GM10266 (cell line): ENCODE measurements at regions not wholly inside any gene's neighbourhood (a gene's known extent, or its start where the extent isn't known, plus 50 kb on each side); places are given as distances from the start of the nearest gene placed in this dataset.

ENCODE experiments used
- DNase-seq: peaks from one replicate; pipeline ENCODE4 v3.0.0; 2012; ENCODE audit errors: extremely low spot score
- TF ChIP-seq, protein P1 (sequence below): IDR thresholded peaks from 2 replicates; pipeline ENCODE4 v1.5.1; 2012; ENCODE audit warnings: mild to moderate bottlenecking, low read depth; ENCODE audit not compliant: control insufficient read depth, insufficient read depth; ENCODE audit errors: missing control alignments

DNA sequence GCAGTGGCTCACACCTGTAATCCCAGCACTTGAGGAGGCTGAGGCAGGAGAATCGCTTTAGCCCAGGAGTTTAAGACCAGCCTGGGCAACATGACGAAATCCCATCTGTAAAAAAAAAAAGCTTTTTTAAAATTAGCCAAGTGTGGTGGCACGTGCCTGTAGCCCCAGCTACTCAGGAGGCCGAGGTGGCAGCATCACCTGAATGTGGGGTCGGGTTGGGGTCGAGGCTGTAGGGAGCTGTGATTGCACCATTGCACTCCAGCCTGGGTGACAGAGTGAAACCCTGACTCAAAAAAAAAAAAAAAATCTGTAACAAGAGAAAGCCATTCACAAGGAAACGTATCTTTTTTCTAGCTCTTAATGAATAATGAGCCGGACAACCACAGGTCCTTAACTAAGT, 74.7 kb upstream of the DLG1 start:
- TF ChIP-seq, protein P1, sequence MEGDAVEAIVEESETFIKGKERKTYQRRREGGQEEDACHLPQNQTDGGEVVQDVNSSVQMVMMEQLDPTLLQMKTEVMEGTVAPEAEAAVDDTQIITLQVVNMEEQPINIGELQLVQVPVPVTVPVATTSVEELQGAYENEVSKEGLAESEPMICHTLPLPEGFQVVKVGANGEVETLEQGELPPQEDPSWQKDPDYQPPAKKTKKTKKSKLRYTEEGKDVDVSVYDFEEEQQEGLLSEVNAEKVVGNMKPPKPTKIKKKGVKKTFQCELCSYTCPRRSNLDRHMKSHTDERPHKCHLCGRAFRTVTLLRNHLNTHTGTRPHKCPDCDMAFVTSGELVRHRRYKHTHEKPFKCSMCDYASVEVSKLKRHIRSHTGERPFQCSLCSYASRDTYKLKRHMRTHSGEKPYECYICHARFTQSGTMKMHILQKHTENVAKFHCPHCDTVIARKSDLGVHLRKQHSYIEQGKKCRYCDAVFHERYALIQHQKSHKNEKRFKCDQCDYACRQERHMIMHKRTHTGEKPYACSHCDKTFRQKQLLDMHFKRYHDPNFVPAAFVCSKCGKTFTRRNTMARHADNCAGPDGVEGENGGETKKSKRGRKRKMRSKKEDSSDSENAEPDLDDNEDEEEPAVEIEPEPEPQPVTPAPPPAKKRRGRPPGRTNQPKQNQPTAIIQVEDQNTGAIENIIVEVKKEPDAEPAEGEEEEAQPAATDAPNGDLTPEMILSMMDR = no peak
- DNase-seq = no peak

DNA sequence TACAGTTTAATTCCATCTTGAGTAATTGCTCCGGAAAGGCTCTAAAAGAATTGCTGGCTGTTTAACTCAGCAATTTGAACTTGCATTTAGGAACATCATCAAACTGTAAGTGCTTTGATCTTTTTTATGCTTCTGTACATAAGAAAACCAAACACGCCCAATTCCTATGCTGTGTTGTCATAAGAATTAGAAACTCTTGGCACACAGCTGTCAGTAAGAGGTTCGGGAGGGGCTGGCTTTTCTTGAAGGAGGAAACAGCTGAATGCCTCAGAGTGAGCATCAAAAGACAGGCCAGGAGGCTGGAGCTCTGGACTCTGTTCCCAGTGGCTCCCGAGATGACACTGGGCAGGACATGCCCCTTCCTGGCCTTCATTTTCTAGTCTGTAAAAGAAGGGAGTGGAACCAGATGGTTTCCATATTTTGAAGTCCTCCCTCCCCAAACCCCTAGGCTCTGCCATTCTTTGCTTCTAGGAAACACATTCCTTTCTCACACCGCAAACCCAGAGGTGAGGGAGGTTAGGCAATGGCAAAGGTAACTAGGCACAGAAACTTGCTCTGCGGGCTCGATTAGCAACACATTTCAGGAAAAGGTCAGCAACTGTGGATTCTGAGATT, 73.7 kb upstream of the DLG1 start:
- TF ChIP-seq, protein P1 = no peak
- no peak for DNase-seq

GRCh38 chr3:197371591-197372046, 73.2 kb upstream of the DLG1 start:
- TF ChIP-seq, protein P1 = no peak
- DNase-seq = no peak

- TF ChIP-seq, protein P1 = no peak
- no peak for DNase-seq
These were observed 71.1 kb upstream of the DLG1 start for GRCh38 chr3:197369545-197369944.

- TF ChIP-seq, protein P1 = no peak
- DNase-seq = no peak
These were observed 70.4 kb upstream of the DLG1 start for GRCh38 chr3:197368821-197369220.

DNA sequence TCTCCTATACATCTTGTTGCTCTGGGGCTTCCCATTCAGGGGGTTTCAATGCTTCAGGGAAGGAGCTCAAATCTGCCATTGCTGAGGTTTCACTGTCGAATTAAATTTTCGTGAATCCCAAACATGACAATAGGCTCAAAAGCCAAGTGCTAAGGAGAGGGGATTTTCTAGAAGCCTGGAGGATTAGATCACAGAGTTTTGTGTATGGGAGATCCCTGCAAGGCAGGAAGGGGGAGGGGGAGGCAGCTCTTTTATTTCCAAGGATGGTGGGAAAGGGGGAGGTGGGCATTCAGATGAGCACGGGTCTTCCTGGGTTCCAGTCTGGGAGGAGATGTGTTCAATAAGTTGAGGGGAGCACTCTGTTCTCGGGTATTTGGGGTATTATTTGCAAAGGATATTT, 69.9 kb upstream of the DLG1 start:
- no peak for DNase-seq
- TF ChIP-seq, protein P1 = no peak

GRCh38 chr3:197367081-197367780, 68.8 kb upstream of the DLG1 start:
- no peak for DNase-seq
- TF ChIP-seq, protein P1 = no peak
